GM21737 (cell line): ENCODE measurements at regions not wholly inside any gene's neighbourhood (a gene's known extent, or its start where the extent isn't known, plus 50 kb on each side); places are given as distances from the start of the nearest gene placed in this dataset.
A peak's percentile ranks its signal among the peaks of the same experiment; 100 is the strongest.
"Not testable (repeated sequence)": the region's sequence is repeated elsewhere in the genome, so short reads cannot be mapped to it uniquely, and the experiment has no call there.

ENCODE experiments used
- ATAC-seq: cut with Tn5 transposase; IDR thresholded peaks from one replicate; pipeline ENCODE4 v1.9.1; 2021; ENCODE audit warnings: mild to moderate bottlenecking, moderate library complexity; ENCODE audit not compliant: unreplicated experiment

DNA sequence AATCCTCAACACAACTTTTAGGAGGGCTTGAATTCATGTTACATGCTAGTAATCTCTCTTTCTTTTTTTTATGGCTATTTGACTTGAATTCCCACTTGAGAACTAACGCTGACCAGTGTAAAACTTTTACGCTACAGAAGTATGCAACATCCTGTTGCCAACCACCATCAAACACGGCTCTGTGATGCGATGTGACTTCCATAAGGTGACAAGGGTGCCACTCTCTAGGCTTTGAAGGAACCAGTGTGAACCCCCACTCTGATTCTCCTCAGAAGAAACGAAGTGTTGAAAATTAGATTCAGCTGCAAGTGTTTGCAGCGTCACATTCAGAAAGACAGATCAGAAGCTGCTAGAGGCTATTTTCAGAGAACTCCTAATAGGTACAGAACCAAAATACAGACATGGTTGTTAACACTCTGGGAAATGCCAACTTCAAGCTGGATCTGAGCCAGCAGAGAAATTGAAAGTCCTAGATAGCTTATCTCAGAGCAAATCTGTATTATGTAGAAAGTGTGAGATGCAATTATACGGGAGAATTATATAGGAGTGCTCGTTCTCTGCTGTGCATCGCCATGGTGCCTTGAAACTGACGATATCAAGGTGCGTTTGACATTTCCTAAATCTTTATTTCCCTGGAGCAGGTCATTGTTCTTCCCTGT lies 271.2 kb downstream of the LPIN1 start:
- ATAC-seq: no peak

DNA sequence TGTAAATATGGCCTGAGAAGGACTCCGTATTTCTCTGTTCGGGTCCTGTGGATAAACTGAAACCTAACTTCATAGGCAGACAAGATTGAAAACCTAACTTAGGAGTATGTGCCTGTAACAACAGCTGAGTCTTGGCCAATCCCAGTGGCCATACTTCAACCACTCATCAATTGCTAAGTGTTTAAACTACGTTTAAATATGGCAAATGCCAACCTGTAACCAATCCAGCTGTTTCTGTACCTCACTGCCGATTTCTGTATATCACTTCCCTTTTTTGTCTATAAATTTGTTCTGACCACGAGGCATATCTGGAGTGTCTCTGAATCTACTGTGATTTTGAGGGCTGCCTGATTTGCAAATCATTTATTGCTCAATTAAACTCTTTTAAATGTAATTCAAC lies 272.3 kb downstream of the LPIN1 start:
- not testable (repeated sequence) for ATAC-seq

DNA sequence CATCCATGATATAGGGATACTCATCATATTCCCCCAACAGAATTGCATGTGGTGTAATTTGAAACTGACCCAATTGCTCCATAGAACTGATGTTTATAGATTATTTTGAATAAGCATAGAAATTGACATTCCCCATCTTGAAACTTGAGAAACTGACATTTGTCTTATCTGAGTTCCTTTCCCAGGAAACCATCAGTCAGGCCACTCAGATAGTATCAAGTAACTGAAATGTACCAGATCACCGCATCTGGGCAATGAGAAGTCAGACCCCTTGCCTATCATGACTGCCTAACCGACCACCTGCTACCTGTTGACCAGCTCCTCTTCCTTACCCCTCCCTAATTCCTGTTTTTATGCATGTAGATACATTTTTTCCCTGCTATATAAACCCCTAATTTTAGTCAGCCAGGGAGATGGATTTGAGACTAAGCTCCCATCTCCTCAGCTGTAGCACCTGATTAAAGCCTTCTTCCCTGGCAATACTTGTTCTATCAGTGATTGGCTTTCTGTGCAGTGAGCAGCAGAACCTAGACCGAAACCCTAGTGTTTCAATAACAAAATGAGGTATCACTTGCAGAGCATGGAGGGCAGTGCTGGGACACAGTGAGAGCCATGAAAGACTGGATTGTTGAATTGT lies 274.5 kb downstream of the LPIN1 start:
- ATAC-seq: no peak

DNA sequence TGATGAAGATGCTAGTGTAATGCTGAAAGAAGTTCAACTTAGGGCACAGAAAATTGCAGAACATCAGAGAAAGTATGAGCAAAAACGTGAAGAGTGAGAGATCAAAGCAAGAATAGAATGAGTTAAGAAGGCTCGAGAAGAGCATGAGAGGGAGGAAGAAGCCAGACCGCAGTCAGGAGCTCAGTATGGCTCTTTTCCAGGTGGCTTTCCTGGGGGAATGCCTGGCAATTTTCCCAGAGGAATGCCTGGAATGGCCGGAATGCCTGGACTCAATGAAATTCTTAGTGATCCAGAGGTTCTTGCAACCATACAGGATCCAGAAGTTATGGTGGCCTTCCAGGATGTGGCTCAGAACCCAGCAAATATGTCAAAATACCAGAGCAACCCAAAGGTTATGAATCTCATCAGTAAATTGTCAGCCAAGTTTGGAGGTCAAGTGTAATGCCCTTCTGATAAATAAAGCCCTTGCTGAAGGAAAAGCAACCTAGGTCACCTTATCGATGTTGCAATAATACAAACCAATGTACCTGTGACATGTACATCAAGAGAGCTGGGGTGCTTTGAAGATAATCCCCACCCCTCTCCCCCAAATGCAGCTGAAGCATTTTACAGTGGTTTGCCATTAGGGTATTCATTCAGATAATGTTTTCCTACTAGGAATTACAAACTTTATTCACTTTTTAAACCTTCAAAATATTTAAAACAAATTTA lies 277.9 kb downstream of the LPIN1 start:
- not testable (repeated sequence) for ATAC-seq

DNA sequence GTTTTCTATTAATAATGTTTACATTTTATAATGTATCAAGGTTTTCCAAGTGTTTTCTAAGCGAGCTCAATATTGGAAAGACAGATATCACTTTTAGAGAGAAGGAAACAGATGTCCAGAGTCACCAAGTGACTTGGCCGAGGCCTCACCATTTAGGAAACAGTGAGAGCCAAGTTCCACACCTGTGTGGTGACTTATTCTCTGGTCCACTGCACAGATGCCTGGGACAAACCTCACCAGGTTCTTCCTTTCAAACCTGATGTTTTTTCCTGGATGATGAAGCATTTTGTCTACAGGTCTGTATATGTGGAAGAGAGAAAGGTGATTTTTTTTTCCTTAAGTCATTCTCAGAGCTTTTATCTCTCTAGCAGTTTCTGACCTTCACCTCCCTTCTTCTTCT lies 280.7 kb downstream of the LPIN1 start:
- no peak for ATAC-seq

DNA sequence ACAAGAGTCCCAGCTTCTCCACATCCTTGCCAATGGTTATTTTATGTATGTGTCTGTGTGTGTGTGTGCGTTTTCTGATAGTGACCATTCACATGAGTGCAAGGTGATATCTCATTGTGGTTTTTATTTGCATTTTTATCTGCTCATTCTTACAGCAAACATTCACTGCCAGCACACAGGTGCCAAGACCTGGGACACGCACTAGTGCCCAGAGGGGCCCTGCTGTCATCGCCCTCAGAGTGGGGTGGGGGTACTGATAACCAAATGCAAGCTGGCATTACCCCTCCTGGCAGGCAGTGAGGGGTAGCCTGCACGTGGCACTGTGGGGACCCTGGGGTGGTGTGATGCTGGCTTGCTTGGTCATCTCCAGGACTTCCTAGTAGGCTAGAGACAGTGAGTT lies 285.4 kb downstream of the LPIN1 start:
- ATAC-seq: no peak

DNA sequence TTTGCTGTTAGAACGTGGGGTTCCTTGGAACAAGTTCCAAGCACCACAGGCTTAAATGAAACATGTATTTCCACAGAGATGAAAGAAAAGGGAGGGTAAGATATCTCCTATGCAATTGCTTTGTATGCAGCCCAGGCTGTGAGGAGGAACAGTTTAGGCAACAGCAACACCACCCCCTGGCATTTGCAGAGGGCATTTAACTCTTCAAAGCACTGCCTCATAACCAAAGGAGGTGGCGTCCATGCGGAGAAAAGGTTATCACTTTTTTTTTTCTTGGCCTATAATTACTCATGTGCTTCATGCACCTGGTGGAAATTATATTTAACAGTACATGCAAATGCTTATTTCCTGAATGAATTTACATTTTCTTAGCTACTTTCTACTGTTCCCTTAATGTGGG lies 286.0 kb downstream of the LPIN1 start:
- peak; percentile 69 for ATAC-seq

DNA sequence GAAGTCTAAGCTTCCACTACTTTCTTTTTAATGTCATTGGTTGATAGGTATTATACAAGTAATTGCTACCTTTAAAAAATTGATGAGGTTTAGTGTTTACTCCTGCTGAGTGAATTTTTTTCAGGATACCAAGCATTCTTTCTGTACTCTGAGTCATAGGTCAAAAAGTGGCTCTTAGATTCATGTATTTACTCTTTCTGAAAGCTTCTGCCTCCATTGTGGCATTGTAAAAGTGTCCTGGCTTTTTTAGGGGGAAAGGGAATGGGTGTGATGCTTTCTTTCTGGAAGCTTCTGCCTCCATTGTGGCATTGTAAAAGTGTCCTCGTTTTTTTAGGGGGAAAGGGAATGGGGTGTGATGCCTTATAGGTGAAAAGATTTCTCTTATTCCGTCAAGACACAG lies 286.5 kb downstream of the LPIN1 start:
- no peak for ATAC-seq

DNA sequence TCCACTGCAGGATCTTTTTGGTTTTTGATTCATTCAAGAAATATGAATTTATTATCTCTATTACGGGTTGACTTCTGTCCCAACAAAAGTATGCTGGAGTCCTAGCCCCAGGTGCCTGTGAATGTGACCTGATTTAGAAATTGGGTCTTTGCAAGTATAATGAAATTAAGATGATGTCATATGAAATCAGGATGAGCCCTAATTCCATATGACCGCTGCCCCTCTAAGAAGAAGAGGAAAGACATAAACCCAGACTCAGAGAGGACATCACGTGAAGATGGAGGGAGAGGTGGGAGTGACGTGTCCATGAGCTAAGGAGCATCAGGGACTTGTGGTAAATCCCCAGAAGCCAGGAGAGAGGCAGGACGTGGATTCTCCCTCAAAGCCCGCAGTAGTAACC lies 287.1 kb downstream of the LPIN1 start:
- ATAC-seq: no peak

DNA sequence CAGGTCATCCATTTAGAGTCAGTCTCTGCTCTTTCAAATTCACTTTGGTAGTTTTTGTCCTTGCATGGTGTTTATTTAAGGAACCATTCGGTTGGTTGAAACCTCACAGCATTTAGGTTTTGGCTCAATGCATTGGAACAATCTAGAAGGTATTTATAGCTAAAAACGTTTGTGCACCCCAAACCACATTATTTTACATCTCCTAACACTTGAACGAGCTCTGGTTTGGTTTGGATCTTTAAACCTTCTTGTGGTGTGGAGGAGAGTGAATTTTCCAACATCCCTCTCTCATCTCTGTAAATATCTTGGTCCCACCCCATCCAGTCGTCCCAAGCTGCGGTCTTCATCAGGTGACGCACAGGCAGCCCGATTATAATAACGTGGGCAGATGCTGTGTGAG lies 287.9 kb downstream of the LPIN1 start:
- no peak for ATAC-seq

DNA sequence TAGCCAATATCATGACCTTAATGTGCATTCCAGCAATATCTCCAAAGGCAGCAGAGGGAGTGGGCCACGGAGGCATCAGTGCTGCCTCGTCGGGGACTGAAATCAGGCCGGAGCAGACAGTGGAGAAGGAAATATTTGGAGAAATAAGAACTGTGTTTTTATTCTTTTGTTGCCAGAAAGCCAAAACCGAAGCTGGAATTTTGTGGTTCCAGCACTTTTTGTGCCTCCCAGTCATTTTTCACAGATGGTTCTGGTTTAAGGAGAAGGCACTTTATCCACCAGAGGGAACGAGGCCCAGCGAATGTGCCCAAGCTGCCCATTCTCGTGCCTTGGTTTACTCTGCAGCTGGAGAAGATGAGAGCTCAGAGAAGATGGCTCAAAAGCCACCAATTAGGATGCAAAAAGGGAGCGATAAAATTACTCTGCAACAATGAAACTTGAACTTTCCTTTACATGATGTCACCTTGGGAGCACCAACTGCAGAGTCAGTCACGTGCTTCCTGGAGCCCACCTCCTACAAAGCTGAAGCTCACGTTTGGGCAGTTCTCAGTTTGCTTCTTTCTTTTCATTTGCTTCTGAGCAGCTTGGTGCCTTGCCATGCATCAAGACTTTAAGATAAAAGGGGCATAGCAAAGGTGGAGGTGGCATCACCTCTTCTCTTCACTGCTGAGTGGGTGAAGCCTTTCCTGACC lies 288.7 kb downstream of the LPIN1 start:
- no peak for ATAC-seq

DNA sequence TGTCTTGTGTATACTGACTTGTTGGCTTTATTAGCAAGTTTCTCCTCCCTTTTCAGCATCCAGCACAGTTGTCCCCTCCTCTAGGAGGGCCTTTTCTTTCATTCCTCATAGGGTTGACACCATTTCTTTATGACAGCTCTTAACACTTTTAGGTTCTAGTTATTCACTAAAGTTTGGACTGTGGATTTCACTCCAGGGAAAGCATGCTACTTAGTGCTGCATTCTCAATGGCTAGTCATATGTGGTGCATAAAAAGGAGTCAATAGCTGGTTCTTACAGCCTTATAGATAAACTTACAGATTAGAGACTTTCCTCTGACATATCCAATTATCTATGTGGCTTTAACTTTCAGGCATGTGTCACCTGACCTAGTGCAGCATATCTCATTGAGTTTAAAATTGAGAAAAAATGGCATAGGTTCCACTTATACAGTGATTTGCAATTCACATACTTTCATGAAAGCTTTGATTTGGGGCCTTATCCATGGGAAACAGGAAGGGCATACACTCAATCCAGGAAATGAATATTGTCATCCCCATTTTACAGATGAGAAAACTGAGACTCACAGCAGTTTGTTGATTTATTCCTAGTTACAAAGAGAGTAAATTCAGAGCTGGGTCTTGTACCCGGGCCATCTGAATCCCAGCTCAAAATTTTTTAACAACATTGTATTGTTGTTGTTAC lies 289.7 kb downstream of the LPIN1 start:
- ATAC-seq: no peak

DNA sequence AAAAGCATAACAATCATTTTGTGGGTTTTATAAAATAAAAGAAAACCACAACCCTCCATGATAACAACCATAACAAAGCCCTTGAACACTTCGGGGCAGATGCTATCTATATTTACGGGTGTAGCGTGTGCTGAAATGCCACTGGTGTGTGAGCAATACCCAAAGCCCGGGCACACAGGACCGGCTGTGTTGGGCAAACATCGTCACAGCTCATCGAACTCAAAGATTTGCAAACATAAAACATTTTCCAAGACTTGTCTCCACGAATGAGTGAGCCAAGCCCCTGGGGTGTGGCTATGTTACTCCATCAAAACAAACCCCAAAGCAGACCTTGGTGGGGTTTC lies 290.2 kb downstream of the LPIN1 start:
- ATAC-seq: no peak

DNA sequence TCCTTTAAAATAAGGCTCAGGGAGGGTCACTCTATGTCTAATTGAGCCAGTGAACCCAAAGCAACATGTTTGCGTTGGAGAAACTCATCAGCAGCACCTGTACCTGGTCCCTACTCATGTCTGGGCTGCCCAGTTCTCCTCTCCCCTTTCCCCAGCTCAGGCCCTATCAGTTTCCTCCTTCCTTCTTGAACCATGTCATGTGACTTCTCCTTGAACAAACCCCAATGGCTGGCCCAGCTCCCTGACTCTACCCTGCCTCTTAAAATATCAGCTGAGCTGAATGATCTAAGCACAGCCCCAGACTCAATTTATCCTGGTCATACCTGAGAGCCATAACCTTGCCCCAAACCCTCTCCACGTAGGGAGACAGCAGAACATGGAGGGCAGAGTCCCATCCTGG lies 290.9 kb downstream of the LPIN1 start:
- no peak for ATAC-seq

DNA sequence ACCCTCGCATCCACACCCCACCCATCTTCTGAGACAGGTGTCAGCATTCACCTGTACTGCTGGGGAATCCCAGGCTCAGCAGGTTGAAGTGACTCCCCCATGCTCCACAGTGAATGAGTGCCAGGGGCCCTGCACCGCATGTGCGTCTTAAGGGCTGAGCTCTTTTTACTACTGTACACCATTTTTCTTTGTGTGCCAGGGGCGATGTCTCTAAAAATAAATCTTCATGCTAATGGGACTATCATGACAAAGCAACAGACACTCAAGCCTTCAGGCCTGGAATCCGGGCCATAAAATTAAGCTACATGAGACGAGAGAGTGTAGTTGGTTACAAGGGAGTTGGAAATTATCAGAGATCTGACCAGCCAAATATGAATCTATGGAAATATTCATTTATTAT lies 294.8 kb downstream of the LPIN1 start:
- ATAC-seq: no peak

DNA sequence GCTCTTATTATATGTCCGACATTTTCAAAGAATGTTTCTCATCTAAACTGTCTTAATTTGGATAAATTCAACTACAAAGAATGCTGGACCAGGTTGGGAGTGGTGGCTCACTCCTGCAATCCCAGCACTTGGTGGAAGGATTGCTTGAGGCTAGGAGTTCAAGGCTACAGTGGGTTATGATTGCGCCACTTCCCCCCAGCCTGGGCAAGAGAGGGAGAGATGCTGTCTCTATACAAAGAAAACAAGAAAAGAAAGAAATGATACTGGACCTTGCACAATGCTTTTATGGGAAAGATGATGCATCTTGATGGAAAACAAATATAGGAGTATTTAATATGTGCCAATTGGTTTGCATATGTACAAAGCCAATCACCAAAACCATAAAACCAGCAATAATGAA lies 296.7 kb downstream of the LPIN1 start:
- no peak for ATAC-seq

DNA sequence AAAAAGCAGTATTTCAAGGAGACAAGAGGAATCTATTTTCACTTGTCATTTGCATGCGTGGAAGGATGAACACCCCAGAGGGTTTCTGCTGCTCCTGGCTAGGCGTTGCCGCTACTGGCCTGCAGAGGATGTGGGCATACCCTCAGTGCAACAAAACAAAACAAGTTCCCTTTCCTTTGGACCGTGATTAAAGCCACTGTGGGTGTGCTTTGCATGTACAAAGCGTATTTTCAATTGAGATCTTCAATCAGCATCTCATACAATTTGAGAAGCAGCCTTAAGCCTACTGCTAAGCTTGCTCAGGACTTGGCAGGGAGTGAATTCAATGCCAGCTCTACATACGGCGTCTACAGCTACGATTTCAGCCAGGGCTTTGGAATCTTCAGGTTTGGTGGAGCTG lies 298.4 kb downstream of the LPIN1 start:
- ATAC-seq: no peak

DNA sequence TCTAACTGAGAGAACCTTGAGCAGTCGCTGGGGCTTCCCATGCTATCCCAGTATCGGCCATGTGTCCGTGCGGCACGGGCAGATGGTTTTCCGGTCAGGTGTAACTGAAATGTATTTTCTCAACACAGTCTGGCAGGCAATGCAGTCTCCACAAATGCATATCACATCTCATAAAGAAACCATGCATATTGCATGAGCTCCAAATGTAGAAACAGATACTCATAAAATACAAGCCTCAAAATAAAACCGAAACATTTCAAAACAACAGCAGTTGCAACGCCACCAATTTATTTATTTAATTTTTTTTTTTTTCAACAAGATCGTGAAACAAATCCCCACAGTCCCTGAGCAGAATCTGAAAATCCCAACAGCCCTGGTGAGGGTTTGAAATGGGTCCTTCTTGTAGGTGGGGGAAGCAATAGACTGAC lies 299.4 kb downstream of the LPIN1 start:
- no peak for ATAC-seq

DNA sequence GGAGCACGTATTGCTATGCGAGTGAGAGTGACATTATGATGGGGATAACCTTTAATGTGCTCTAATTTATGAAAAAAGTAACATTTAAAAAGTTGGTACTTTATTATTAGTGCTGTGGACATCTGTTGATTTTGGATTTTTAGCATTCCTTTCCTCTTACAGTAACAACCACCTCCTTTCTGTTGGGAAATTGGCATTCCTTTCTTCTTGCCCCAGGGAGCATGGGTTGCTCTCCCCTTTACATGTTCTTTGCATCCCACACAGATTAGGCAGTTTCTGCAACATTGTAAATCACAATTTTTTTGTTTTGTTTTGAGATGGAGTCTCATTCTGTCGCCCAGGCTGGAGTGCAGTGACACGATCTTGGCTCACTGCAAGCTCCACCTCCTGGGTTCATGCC lies 300.2 kb downstream of the LPIN1 start:
- ATAC-seq: no peak

DNA sequence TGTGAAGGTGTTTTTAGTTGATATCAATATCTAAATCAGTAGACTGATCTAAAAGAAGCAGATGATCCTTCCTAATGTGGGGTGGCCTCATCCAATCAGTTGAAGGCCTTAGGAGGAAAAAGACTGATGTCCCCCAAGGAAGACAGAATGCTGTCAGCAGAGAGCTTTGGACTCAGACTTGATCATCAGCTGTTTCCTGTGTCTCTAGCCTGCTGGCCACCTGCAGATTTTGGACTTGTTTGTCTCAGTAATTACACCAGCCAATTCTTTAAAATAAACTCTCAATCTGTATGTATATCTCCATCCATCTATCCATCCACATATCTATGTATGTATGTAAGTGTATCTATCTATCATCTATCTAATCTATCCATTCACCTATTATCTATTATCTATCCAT lies 301.3 kb downstream of the LPIN1 start:
- ATAC-seq: no peak

DNA sequence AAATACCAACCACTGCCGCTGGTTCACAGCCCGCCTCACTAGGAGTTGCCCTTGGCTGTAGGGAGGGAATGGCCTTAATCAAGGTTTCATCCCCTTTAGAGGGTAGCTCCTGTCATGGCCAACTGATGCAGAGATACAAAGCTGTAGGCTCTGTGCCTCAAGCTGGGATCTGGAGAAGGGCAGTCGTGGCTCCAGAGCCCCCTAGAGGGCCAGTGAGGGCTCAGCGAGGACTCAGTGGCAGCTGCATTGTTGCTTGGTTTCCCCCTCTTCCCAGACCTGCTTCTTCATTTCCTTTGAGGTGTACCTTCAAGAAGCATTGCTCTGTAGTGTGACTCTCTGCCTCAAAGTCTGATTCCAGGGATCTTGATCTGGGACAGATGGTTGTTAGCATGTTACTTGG lies 302.1 kb downstream of the LPIN1 start:
- ATAC-seq: no peak
